GM18951 (cell line): ENCODE measurements at regions not wholly inside any gene's neighbourhood (a gene's known extent, or its start where the extent isn't known, plus 50 kb on each side); places are given as distances from the start of the nearest gene placed in this dataset.

Source experiments
- POLR2A ChIP-seq: IDR thresholded peaks from 4 replicates; pipeline ENCODE4 v1.6.1; 2011; ENCODE audit warnings: mild to moderate bottlenecking; ENCODE audit not compliant: insufficient read length, insufficient read depth; ENCODE audit errors: extremely low read depth
- in situ Hi-C: fragments of 300-500 bp; cut with MboI; formaldehyde crosslinking; loops from one replicate; pipeline ENCODE4 v1.12.0; 2022; ENCODE audit warnings: low sequenced_read_pairs, mixed read lengths, inconsistent platforms; ENCODE audit not compliant: unreplicated experiment

DNA sequence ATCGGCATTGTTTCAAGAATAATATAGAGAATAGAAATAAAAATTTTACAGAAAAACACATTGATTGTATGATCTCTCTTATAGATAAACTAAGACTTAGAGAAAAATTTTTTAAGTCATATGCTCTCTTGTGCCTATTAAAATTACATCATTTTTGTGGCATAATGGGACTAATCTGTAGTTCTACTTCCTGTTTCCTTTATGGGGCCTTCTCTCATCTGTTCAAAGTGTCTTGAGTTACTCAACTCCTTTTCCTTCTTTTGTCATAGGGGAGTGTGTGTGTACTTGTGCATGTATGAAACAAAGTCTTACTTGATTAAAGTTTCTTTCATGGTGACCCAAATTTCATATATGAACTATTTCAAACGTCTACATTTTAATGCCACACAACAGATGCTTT lies 1448.9 kb upstream of the TENM3 start:
- in situ Hi-C loops = no loop called here
- no peak for TF ChIP-seq POLR2A

DNA sequence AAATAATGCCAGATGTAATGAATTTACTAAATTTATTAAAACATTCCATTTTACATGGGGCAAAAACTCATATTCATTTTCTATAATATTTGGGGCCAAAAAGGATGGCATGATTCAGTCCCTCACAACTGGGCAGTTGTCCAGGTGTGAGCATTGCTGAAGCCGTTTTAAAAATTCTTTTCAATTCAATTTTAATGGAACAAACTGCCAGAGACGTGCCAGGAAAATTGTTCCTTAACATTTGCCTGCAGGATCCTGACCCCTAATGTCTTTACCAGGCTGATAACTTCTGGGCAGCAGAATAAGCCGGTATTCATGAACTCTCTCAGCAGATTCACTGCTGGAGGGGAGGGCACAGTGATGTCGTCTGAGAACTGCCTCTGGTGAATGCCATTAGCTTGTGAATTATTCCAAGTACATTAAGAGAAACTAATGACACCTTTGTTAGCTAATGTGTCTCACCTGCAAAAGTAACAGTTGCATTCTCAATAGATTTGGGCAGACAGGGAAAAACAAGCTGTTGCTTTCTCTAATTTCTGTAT lies 1445.1 kb upstream of the TENM3 start:
- in situ Hi-C loops = no loop called here
- no peak for TF ChIP-seq POLR2A

DNA sequence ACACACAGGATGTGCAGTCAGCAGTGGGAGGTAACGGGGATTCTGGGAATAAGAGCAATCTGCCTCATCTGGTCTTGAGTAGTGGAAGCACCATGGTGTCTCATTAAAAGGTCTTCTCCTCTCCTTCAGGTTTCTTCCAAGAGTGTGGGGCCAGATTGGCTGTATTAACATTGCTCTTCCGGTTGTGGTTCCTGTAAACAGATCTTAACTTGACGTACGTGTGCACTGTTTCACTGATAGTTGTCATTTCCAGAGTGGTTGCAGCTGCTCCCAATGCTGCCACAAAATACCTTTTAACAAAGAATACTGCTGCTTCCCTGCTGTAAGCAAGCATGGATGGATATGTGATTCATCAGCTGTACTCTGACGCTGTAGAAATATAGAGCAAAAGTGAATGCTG lies 1443.4 kb upstream of the TENM3 start:
- TF ChIP-seq POLR2A = no peak
- in situ Hi-C loops = no loop called here

DNA sequence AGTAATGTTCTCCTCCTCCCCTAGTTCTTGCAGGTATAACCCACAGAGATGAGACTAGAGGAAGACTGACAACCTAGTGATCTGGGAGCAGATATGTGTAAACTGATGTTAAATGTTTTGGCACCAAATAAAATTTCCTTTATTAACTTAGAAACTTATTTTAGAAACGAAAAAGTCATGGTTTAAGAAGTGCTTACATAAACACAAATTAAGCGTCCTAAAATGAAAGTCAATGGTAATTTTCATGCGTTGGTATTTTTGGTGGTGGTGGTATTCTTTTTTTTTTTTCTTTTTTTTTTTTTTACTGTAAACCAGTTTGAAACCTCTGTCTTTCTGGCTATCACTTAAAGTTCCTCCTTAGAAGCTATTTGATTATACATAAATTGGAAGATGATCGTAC lies 1438.1 kb upstream of the TENM3 start:
- no peak for TF ChIP-seq POLR2A
- in situ Hi-C loops = no loop called here

DNA sequence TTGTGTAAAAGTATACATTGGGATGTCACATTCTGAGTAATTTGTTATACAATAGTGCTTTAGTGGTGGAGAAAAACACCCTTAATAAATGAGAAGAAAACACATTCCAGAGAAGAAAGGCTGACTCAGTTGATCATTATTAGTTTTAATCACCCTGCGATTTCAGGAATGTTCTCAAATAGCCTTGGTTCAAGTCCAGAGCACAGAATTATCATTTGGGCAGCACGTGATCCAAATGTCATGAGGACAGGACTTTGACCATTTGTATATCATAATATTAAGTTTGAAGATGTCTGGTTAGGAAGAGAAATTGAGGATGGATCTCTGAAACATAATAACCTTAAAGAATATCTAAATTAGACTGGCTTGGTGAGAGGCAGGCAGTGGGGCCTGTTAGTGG lies 1434.3 kb upstream of the TENM3 start:
- in situ Hi-C loops = no loop called here
- no peak for TF ChIP-seq POLR2A

DNA sequence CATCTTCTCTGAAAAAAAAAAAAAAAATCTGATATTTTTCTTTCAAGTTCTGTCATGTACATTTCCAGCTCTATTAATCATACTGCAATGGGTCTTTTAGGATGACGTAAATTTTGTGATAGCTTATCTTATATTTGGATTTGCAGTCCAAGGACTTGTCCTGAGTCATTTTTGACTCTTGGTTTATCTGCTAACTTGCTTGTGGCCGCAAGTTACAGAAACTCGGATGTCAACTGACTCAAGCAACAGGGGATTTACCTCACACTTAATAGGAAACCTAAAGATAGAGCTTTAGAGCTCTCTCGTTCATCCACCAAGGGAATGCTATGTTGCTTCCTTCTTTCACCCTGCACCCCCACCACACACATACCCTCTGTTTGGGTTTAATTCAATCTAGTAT lies 1433.8 kb upstream of the TENM3 start:
- TF ChIP-seq POLR2A = no peak
- in situ Hi-C loops = no loop called here

DNA sequence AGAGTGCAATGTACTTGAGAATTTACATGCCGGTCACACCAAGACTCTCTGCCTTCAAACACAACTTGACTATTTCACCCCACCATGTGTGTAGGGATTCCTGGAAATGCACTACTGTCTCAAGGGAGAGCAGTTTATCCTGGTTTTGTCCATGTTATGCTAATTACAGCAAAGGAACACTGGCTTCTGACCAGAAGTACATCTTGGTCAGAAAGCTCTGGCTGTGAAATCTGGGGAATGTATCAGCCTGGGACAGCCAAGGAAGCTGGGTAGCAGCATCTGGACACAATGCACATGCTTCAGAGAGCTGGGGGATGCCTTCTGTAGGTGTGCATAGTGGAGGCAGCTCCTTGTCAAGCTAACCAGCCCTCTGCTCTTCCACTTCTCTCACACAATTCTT lies 1432.6 kb upstream of the TENM3 start:
- in situ Hi-C loops = no loop called here
- no peak for TF ChIP-seq POLR2A

DNA sequence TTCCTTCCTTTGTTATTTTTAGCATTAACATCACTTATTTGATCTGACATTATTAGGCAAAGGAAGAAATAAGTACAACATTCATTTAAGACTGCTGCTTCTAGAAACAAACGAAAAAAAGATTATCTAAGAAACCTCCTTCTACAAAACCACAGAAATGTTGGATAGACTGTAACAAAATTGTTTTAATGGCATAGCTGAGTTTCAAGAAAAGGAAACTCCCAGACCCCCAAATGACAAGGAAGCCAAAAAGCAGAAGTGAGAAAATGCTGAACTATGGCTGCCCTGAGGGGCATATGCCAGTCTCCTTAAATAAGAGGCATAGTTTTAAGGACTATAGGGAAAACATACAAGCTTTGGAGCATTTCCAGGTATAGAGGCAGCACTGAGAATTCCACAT lies 1431.6 kb upstream of the TENM3 start:
- TF ChIP-seq POLR2A = no peak

DNA sequence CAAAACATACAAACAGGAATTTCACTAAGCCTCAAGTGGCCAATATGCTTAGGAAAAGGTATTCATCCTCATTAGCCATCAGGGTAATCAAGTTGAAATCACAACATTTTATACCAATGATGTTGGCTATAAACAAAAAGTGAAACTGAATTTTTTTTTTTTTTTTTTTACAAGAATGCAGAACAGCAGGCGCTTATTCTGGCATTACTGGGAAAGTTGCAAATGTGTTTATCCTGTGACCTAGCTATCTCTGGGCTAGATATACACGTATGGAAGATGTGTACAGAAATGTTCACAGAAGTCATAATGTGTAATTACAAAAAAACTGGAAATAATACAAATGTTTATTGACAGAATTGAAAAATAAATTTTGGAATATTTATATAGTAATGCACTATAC lies 1430.4 kb upstream of the TENM3 start:
- TF ChIP-seq POLR2A = no peak
- in situ Hi-C loops = no loop called here

More for the DNA sequence above, 1431.6 kb upstream of the TENM3 start:
- in situ Hi-C loops = no loop called here

DNA sequence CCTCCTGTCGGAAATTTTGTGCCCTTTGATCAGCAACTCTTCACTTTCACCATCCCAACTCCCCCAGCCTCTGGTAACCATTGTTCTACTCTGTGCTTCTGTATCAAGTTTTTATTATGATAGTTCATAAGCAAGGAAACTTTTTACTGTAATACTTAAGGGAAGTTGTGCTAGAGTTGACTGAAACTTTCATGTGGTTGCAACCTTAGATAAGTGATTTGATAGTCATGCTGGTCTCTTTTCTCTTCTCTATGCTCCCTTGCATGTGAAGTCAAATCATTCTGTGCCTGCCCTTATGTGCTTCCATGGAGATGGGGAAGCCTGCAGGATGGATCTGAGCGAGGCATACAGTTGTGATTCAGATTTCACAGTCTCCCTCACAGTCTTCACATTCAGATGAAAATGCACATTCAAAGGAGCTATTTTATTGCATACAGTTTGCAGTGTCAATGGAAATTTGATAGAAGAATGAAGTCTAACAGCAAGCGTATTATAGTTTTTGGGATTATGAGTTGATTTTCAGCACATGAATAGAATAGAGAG lies 1428.3 kb upstream of the TENM3 start:
- TF ChIP-seq POLR2A = no peak
- in situ Hi-C loops = no loop called here

DNA sequence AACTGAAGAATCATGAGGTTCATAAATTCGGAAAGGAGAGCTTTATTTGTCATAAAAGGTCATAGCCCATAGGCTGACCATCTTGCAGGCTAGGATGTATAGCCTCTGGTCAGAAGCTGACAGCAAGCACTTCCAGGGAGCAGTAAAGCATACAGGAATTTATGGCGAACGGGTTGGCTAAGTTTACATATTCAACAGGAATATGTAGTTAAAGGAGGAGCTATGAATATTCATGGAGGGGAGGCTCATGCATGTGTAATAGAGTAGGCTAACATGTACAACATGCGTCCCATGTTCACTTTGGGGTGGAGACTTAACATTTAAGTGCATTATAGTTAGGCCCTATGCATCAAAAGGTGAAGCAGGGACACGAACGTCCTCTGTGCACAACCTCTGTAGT lies 1425.7 kb upstream of the TENM3 start:
- in situ Hi-C loops = no loop called here

DNA sequence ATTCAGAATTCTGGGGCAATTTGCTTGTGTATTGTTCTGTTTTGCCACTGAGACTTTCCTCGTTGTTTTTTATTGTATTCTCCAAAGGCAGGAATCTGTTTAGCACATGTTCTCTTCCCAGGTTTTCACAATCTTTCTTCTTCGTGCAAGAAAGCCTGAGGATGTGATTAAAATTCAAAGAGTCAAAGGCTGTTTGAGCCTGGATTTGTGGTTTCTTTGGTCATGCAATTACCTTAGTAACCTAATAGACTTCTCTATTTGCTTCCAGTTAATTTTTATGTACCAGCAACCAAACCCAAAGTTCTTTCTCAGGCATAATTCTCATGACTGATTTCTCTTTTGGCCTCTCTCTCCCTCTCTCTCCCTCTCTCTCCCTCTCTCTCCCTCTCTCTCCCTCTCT lies 1420.1 kb upstream of the TENM3 start:
- TF ChIP-seq POLR2A = no peak
- in situ Hi-C loops = no loop called here

More for the DNA sequence above, 1425.7 kb upstream of the TENM3 start:
- TF ChIP-seq POLR2A = no peak

DNA sequence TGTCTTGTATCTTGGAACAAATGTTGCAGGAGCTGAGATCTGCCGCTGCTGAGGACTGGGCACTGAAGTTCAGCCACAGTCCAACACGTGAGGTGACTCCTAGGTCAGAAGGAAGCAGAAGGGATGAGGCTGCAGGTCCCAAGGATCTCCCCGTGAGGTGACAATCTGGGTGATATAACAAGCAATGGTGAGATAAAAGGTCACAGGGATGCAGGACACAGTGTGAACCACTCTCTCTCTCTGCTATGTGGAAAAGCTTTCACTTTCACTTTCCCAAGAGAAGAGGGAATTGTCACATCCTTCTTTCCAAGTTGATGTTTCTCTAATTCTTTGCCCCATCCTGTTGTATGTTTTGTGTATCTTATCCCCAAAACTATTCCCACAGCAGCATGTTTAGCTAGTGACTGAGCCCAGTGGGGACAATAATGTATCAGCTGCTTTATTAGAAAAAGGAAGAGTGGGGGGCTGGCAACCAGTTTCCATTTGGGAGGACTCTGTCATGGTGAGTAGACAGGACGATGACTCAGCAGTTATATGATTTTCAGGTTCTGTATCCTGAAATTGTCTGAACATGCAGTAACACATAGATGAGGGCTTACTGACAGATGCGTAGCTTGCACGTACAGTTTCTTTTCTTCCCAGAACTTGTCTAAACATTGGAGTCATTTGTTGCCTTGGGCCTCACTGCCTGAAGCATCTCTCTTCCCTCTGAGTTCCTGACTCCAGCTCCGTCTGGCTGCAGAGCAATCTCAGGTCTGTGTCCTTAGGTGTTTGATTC lies 1415.8 kb upstream of the TENM3 start:
- in situ Hi-C loops = no loop called here
- TF ChIP-seq POLR2A = no peak

DNA sequence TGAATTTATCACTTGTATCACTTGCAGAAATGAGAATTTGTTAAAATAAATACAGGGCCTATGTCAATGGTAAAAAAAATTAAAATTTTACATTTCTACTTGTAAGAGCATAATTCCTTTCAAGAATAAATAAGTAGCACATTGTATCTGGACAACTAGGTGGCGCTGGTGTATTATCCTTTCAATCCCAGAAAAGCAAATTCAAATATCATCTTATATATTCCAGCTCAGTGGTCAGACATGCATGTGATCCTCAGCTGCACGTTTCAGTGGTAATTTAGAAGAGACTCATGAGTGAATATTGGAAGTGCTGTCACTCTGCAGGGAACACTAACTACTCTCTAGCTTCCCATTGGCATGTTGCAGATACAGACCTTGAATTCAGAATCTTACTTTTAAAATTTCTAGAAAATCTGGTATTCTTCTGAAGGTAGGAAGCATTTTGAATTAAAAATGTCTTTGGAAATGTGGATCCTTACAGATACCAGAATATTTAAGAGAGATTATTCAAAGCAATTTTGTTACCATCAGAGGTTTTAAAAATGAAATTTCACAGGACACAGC lies 1414.7 kb upstream of the TENM3 start:
- no peak for TF ChIP-seq POLR2A
- in situ Hi-C loops = no loop called here
